Muscle of back (tissue), 3 donors: ENCODE measurements at regions not wholly inside any gene's neighbourhood (a gene's known extent, or its start where the extent isn't known, plus 50 kb on each side); places are given as distances from the start of the nearest gene placed in this dataset.

ENCODE experiments used
- DNase-seq, 3 donors: peaks; one replicate each; pipeline versions ENCODE4 v3.0.0 to v3.0.0-alpha.2; 2013

- DNase-seq = no peak
Measured at GRCh38 chr22:48569476-48570233, 1258.0 kb downstream of the BRD1 start.

- no peak for DNase-seq
Measured at GRCh38 chr22:48568736-48569330, 1258.8 kb downstream of the BRD1 start.

- DNase-seq = no peak
Measured at GRCh38 chr22:48567213-48567975, 1260.3 kb downstream of the BRD1 start.

- no peak for DNase-seq
Measured at GRCh38 chr22:48566741-48567140, 1260.9 kb downstream of the BRD1 start.

- no peak for DNase-seq
Measured at GRCh38 chr22:48565901-48566501, 1261.7 kb downstream of the BRD1 start.

GRCh38 chr22:48564995-48565394 lies 1262.7 kb downstream of the BRD1 start:
- DNase-seq = no peak

GRCh38 chr22:48563966-48564330 lies 1263.7 kb downstream of the BRD1 start:
- no peak for DNase-seq

GRCh38 chr22:48563118-48563965 lies 1264.3 kb downstream of the BRD1 start:
- DNase-seq = no peak

- DNase-seq = no peak
Measured at GRCh38 chr22:48561676-48562075, 1266.0 kb downstream of the BRD1 start.

- no peak for DNase-seq
Measured at GRCh38 chr22:48560836-48561235, 1266.8 kb downstream of the BRD1 start.

GRCh38 chr22:48560389-48560751 lies 1267.3 kb downstream of the BRD1 start:
- DNase-seq = no peak

GRCh38 chr22:48559647-48560388 lies 1267.9 kb downstream of the BRD1 start:
- DNase-seq = no peak

- DNase-seq = no peak
Measured at GRCh38 chr22:48558606-48559402, 1268.9 kb downstream of the BRD1 start.

- no peak for DNase-seq
Measured at GRCh38 chr22:48558016-48558415, 1269.7 kb downstream of the BRD1 start.

- no peak for DNase-seq
Measured at GRCh38 chr22:48557473-48557872, 1270.2 kb downstream of the BRD1 start.

- DNase-seq = no peak
Measured at GRCh38 chr22:48556751-48557150, 1270.9 kb downstream of the BRD1 start.

- no peak for DNase-seq
Measured at GRCh38 chr22:48556222-48556621, 1271.5 kb downstream of the BRD1 start.

- no peak for DNase-seq
Measured at GRCh38 chr22:48555606-48556005, 1272.1 kb downstream of the BRD1 start.

GRCh38 chr22:48554893-48555572 lies 1272.6 kb downstream of the BRD1 start:
- no peak for DNase-seq
